Activated CD4-positive, alpha-beta T cell treated with anti-CD3 and anti-CD28 coated beads, Interleukin-2, amount 10 ng/mL, durations not matched to agents 24 days and 14 days (primary cell): ENCODE measurements at regions not wholly inside any gene's neighbourhood (a gene's known extent, or its start where the extent isn't known, plus 50 kb on each side); places are given as distances from the start of the nearest gene placed in this dataset.

ENCODE experiments used
- DNase-seq: peaks from one replicate; pipeline ENCODE4 v3.0.0; 2022
- H3K27ac Mint-ChIP-seq: one replicate; pipeline ENCODE4 v1.8.0; 2022; ENCODE audit warnings: mild to moderate bottlenecking, mixed read lengths
- H3K27me3 Mint-ChIP-seq: one replicate; pipeline ENCODE4 v1.8.0; 2022; ENCODE audit warnings: mixed read lengths
- H3K36me3 Mint-ChIP-seq: one replicate; pipeline ENCODE4 v1.8.0; 2022; ENCODE audit warnings: low read depth, mild to moderate bottlenecking, mixed read lengths
- H3K4me1 Mint-ChIP-seq: one replicate; pipeline ENCODE4 v1.8.0; 2021; ENCODE audit warnings: mixed read lengths
- H3K4me3 Mint-ChIP-seq: one replicate; pipeline ENCODE4 v1.8.0; 2022; ENCODE audit warnings: mild to moderate bottlenecking, moderate library complexity, mixed read lengths
- H3K9me3 Mint-ChIP-seq: one replicate; pipeline ENCODE4 v1.8.0; 2021; ENCODE audit warnings: mixed read lengths
- intact Hi-C: fragments of 100-400 bp; cut with micrococcal nuclease; formaldehyde crosslinking; loops from one replicate; pipeline ENCODE4 v1.15.1; 2023

DNA sequence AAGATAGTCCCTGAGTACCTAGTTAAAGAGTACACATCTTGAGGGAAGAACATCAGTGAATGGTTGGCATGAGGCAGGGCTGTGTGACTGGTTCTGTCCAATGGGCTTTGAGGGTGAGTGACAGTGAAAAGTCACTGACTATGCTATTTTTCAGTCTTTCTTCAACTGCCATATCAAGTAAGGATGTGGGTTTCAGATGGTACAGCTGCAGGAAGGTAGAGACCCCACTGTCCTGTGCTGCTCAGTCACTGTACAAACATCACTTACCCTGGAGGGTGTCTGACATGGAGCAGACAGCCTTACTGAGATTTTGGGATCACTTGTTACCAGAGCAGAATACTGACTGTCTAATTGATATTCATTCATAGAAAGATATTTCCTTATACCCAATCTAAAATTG is 115.3 kb upstream of the ASCC3 start:
- no peak overlapping the region for H3K27ac Mint-ChIP-seq
- H3K9me3 Mint-ChIP-seq: no peaks in the 10 kb centered on the region
- intact Hi-C loops: no loop called here
- H3K27me3 Mint-ChIP-seq: no peaks in the 10 kb centered on the region
- DNase-seq: no peak
- H3K4me1 Mint-ChIP-seq: no peaks in the 10 kb centered on the region
- H3K36me3 Mint-ChIP-seq: no peaks in the 10 kb centered on the region
- H3K4me3 Mint-ChIP-seq: no peak overlapping the region

GRCh38 chr6:100998111-100998510 is 117.0 kb upstream of the ASCC3 start:
- Mint-ChIP-seq H3K27ac (no peak overlapping the region), H3K27me3 (no peaks in the 10 kb centered on the region), H3K4me1 (no peaks in the 10 kb centered on the region), H3K4me3 (no peak overlapping the region), H3K9me3 (no peaks in the 10 kb centered on the region), H3K36me3 (no peaks in the 10 kb centered on the region)
- intact Hi-C loops: no loop called here
- DNase-seq: no peak

GRCh38 chr6:100999034-100999597 is 118.0 kb upstream of the ASCC3 start:
- no peaks in the 10 kb centered on the region for H3K9me3 Mint-ChIP-seq
- H3K36me3 Mint-ChIP-seq: no peaks in the 10 kb centered on the region
- no peak overlapping the region for H3K27ac Mint-ChIP-seq
- no peak overlapping the region for H3K4me3 Mint-ChIP-seq
- intact Hi-C loops: no loop called here
- no peak for DNase-seq
- H3K27me3 Mint-ChIP-seq: no peaks in the 10 kb centered on the region
- no peaks in the 10 kb centered on the region for H3K4me1 Mint-ChIP-seq

DNA sequence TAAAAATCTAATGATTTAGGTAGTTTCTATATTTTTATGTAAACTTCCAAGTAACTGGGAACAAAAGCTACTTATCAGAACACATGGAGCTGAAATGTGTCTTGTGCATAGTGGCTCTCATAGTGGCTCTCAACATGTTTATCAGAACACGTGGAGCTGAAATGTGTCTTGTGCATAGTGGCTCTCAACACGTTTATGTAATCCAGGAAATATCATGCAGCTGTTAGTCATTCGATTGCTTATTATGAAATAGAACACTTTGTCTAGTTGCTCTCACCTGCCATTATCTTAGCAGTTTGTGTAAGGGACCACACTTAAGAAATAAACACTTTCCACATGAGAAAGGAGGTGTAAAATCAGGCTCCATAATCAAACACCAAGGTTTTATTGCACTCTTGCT is 119.2 kb upstream of the ASCC3 start:
- no peak overlapping the region for H3K4me3 Mint-ChIP-seq

DNA sequence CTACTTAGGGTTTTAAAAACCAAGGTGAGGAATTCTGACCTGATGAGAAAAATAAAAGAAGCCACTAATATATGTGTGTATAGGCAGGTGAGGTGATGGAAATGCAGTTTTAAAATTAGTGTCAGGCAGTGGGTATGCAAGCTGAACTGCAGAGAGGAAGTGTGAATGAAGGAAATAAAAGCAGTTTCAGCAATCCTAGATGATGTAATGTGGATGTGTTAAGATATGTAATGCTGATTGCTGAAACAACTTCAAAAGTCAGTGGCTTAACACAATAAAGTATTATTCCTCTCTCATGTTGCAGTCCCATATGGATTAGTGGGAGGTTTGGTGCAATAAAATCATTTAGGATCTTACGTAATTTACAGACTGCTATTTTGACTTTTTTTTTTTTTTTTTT is 119.9 kb upstream of the ASCC3 start:
- Mint-ChIP-seq H3K27me3 (no peaks in the 10 kb centered on the region), H3K27ac (no peak overlapping the region), H3K36me3 (no peaks in the 10 kb centered on the region), H3K4me1 (no peaks in the 10 kb centered on the region), H3K9me3 (no peaks in the 10 kb centered on the region), H3K4me3 (no peak overlapping the region)
- DNase-seq: no peak
- intact Hi-C loops: no loop called here

More for the DNA sequence above, 119.2 kb upstream of the ASCC3 start:
- Mint-ChIP-seq H3K4me1 (no peaks in the 10 kb centered on the region), H3K27ac (no peak overlapping the region), H3K27me3 (no peaks in the 10 kb centered on the region), H3K9me3 (no peaks in the 10 kb centered on the region), H3K36me3 (no peaks in the 10 kb centered on the region)
- intact Hi-C loops: no loop called here
- DNase-seq: no peak

- Mint-ChIP-seq H3K27me3 (no peaks in the 10 kb centered on the region), H3K4me3 (no peak overlapping the region), H3K9me3 (no peaks in the 10 kb centered on the region), H3K4me1 (no peaks in the 10 kb centered on the region), H3K36me3 (no peaks in the 10 kb centered on the region), H3K27ac (no peak overlapping the region)
- intact Hi-C loops: no loop called here
- no peak for DNase-seq
These were observed 120.5 kb upstream of the ASCC3 start for GRCh38 chr6:101001607-101002006.

DNA sequence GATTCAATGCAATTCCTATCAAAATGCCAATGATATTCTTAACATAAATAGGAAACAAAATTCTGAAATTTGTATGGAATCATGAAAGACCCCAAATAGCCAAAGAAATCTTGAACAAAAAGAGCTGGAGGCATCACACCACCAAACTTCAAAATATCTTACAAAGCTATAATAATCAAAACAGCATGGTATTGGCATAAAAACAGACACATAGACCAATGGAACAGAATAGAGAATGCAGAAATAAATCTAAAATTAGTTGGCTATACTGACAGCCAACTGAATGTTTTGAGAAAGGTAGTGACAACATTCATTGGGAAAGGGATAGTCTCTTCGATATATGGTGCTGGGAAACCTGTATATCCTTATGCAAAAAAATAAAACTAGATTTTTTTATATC is 121.9 kb upstream of the ASCC3 start:
- no peaks in the 10 kb centered on the region for H3K4me1 Mint-ChIP-seq
- intact Hi-C loops: no loop called here
- H3K4me3 Mint-ChIP-seq: no peak overlapping the region
- H3K27me3 Mint-ChIP-seq: no peaks in the 10 kb centered on the region
- no peaks in the 10 kb centered on the region for H3K36me3 Mint-ChIP-seq
- DNase-seq: no peak
- no peaks in the 10 kb centered on the region for H3K9me3 Mint-ChIP-seq
- no peak overlapping the region for H3K27ac Mint-ChIP-seq

- no peaks in the 10 kb centered on the region for H3K36me3 Mint-ChIP-seq
- no peaks in the 10 kb centered on the region for H3K27me3 Mint-ChIP-seq
- DNase-seq: peak; percentile 56
- no peak overlapping the region for H3K27ac Mint-ChIP-seq
- H3K4me3 Mint-ChIP-seq: no peak overlapping the region
- H3K9me3 Mint-ChIP-seq: no peaks in the 10 kb centered on the region
- peaks cover 5% of the 10 kb centered on the region for H3K4me1 Mint-ChIP-seq
- intact Hi-C loops: no loop called here
These were observed 130.1 kb upstream of the ASCC3 start for GRCh38 chr6:101011186-101011585.

DNA sequence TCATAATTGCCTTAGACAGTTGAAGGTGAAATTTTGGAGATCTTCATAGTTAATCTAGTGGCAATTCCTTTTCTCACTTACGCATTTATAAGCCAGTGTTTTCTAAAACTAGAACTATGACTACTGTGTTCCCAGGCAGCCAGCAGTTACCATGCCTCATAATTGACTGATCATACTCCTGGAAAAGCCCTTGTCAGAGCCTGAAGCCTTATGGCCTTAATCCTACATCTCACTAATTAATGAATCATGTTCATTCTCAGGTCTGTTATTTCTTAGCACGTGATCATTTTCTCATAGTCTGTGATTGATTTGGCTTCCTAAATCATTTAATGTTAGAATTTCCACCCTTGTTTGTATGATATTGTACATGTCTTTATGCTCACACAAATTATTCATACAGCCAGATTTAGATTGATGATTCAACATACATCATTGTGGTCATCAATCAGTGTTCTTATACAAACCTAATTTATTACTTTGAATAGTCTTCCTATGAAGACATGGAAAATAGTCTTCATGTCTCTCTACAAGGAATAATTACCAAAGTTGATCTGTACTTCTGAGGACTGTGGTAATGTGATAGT is 132.6 kb upstream of the ASCC3 start:
- Mint-ChIP-seq H3K27me3 (no peaks in the 10 kb centered on the region), H3K9me3 (no peaks in the 10 kb centered on the region), H3K4me1 (peaks cover 5% of the 10 kb centered on the region), H3K36me3 (no peaks in the 10 kb centered on the region), H3K4me3 (no peak overlapping the region), H3K27ac (no peak overlapping the region)
- intact Hi-C loops: no loop called here
- DNase-seq: no peak

GRCh38 chr6:101015541-101015940 is 134.4 kb upstream of the ASCC3 start:
- Mint-ChIP-seq H3K36me3 (no peaks in the 10 kb centered on the region), H3K4me3 (no peak overlapping the region), H3K4me1 (peaks cover 5% of the 10 kb centered on the region), H3K9me3 (no peaks in the 10 kb centered on the region), H3K27me3 (no peaks in the 10 kb centered on the region), H3K27ac (no peak overlapping the region)
- intact Hi-C loops: no loop called here
- DNase-seq: no peak

DNA sequence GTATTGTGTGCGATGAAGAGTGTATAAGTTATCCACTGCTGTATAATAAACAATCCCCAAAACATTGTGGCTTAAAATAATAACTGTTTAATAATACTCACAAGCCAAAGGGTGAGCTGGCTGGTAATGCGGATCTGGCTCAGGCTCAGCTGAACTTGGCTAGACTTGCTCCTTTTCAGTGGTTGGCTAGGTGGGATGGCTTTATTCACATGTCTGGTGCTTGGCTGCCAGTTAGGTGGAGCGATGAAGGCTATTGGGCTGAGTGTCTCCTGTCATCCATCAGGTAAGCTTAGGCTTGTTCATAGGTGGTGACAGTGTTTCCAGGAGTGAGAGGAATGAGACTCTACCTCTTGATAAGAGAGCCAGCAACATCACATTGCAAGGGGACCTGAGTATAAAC is 135.0 kb upstream of the ASCC3 start:
- H3K4me3 Mint-ChIP-seq: no peak overlapping the region
- no peak for DNase-seq
- no peaks in the 10 kb centered on the region for H3K9me3 Mint-ChIP-seq
- no peaks in the 10 kb centered on the region for H3K27me3 Mint-ChIP-seq
- H3K36me3 Mint-ChIP-seq: no peaks in the 10 kb centered on the region
- H3K27ac Mint-ChIP-seq: no peak overlapping the region
- intact Hi-C loops: no loop called here
- peaks cover under 1% of the 10 kb centered on the region for H3K4me1 Mint-ChIP-seq

- no peak overlapping the region for H3K4me3 Mint-ChIP-seq
- no peaks in the 10 kb centered on the region for H3K9me3 Mint-ChIP-seq
- intact Hi-C loops: no loop called here
- no peak for DNase-seq
- no peaks in the 10 kb centered on the region for H3K36me3 Mint-ChIP-seq
- H3K4me1 Mint-ChIP-seq: no peaks in the 10 kb centered on the region
- H3K27me3 Mint-ChIP-seq: no peaks in the 10 kb centered on the region
- H3K27ac Mint-ChIP-seq: no peak overlapping the region
These were observed 137.0 kb upstream of the ASCC3 start for GRCh38 chr6:101018157-101018556.

DNA sequence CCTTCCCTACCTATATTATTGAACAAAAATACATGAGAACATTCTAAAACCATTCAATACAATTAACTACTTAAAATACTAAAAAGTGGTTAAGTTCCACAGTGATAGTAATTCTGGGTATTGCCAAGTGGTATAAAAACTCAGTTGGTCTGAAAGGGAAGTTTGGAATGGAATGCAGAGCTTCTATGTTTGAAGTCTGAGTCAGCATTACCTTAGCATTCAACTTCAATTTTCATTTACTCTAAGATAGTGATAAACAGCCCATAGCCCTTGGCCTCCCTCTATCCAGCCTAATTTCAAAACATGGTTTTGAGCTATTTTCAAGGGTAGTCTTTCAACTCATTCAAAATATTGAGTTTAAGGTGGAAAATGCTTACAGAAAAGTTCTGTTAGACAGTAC is 140.4 kb upstream of the ASCC3 start:
- Mint-ChIP-seq H3K4me3 (no peak overlapping the region), H3K27ac (no peak overlapping the region), H3K36me3 (no peaks in the 10 kb centered on the region), H3K9me3 (no peaks in the 10 kb centered on the region), H3K4me1 (no peaks in the 10 kb centered on the region), H3K27me3 (no peaks in the 10 kb centered on the region)
- no peak for DNase-seq
- intact Hi-C loops: no loop called here

DNA sequence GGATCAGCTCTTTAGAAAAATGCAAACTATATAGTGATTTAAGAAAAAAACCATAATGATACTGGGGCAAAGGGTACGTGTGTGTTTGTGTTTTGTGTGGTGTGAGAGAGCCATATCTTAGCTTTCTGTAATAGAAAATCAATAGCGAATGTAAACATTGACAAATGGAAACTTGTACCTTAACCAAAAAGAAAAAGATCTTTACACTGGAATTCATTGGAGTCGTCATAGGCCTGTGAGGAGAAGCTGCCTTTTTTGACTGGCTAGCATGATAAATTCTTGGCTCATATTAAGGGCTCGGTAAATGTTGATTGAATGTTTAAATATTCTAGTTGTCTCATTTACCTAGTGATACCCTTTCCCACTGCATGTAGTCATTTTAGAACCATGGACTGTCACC is 161.8 kb upstream of the ASCC3 start:
- Mint-ChIP-seq H3K27ac (no peak overlapping the region), H3K36me3 (no peaks in the 10 kb centered on the region), H3K4me1 (no peaks in the 10 kb centered on the region), H3K27me3 (no peaks in the 10 kb centered on the region), H3K4me3 (no peak overlapping the region), H3K9me3 (no peaks in the 10 kb centered on the region)
- intact Hi-C loops: no loop called here
- no peak for DNase-seq

DNA sequence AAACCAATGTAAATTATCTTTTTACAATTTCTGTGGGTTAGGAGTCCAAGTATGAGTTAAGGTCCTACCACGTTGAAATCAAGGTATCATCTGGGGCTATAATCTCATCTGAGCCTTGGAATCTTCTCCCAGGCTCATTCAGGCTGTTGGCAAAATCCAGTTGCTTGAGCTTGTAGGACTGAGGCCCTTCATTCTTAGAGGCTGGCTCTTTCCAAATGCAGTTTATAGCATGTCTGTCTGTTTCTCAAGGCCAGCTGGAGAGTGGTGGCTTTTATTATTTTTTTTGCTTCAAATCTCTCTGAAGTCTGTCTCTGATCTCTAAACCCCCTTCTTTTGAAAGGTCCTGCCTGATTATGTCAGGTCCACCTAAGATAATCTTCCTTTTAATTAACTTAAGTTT is 177.2 kb upstream of the ASCC3 start:
- DNase-seq: no peak
- Mint-ChIP-seq H3K9me3 (peaks cover 5% of the 10 kb centered on the region), H3K36me3 (no peaks in the 10 kb centered on the region), H3K4me1 (no peaks in the 10 kb centered on the region), H3K27ac (no peak overlapping the region), H3K4me3 (no peak overlapping the region), H3K27me3 (no peaks in the 10 kb centered on the region)
- intact Hi-C loops: no loop called here
